Pulmonary artery endothelial cell (primary cell): ENCODE measurements at regions not wholly inside any gene's neighbourhood (a gene's known extent, or its start where the extent isn't known, plus 50 kb on each side); places are given as distances from the start of the nearest gene placed in this dataset.

Source experiments
- DNase-seq: peaks from one replicate; pipeline ENCODE4 v3.0.0-alpha.2; 2011; ENCODE audit warnings: low read depth, low spot score

GRCh38 chr18:72360634-72361033, 183.5 kb downstream of the CBLN2 start:
- DNase-seq, result no peak

GRCh38 chr18:72342933-72343332, 201.2 kb downstream of the CBLN2 start:
- DNase-seq, result no peak

GRCh38 chr18:72339976-72340375, 204.2 kb downstream of the CBLN2 start:
- DNase-seq, result no peak

GRCh38 chr18:72336786-72337185, 207.4 kb downstream of the CBLN2 start:
- DNase-seq, result no peak

GRCh38 chr18:72329533-72329932, 214.6 kb downstream of the CBLN2 start:
- no peak for DNase-seq

GRCh38 chr18:72325307-72325706, 218.8 kb downstream of the CBLN2 start:
- DNase-seq, result no peak

GRCh38 chr18:72324677-72325076, 219.5 kb downstream of the CBLN2 start:
- DNase-seq, result no peak

- DNase-seq, result no peak
Observed at GRCh38 chr18:72316497-72316896, 227.6 kb downstream of the CBLN2 start.

GRCh38 chr18:72283148-72283925, 260.8 kb downstream of the CBLN2 start:
- DNase-seq, result no peak

GRCh38 chr18:72273025-72273424, 271.1 kb downstream of the CBLN2 start:
- DNase-seq, result no peak

GRCh38 chr18:72261590-72261989, 282.6 kb downstream of the CBLN2 start:
- DNase-seq, result no peak

GRCh38 chr18:72246076-72246475, 298.1 kb downstream of the CBLN2 start:
- no peak for DNase-seq

GRCh38 chr18:72235422-72235821, 308.7 kb downstream of the CBLN2 start:
- DNase-seq, result no peak

GRCh38 chr18:72233106-72233505, 311.0 kb downstream of the CBLN2 start:
- DNase-seq, result no peak

GRCh38 chr18:72232644-72233043, 311.5 kb downstream of the CBLN2 start:
- DNase-seq, result no peak

GRCh38 chr18:72225958-72226357, 318.2 kb downstream of the CBLN2 start:
- no peak for DNase-seq

GRCh38 chr18:72223733-72224132, 320.4 kb downstream of the CBLN2 start:
- no peak for DNase-seq

GRCh38 chr18:72208920-72209676, 335.0 kb downstream of the CBLN2 start:
- no peak for DNase-seq

GRCh38 chr18:72207280-72207679, 336.9 kb downstream of the CBLN2 start:
- no peak for DNase-seq

- no peak for DNase-seq
Observed at GRCh38 chr18:72206814-72207213, 337.3 kb downstream of the CBLN2 start.

- DNase-seq, result no peak
Observed at GRCh38 chr18:72201032-72201431, 343.1 kb downstream of the CBLN2 start.

GRCh38 chr18:72197591-72197990, 346.6 kb downstream of the CBLN2 start:
- no peak for DNase-seq

- no peak for DNase-seq
Observed at GRCh38 chr18:72194072-72194471, 350.1 kb downstream of the CBLN2 start.
